Hematopoietic multipotent progenitor cell treated with erythropoietin and hydrocortisone succinate and interleukin-3 and kit ligand, for 8 days (in vitro differentiated cells): ENCODE measurements at regions not wholly inside any gene's neighbourhood (a gene's known extent, or its start where the extent isn't known, plus 50 kb on each side); places are given as distances from the start of the nearest gene placed in this dataset.

Source experiments
- DNase-seq: peaks from one replicate; pipeline ENCODE4 v3.0.0-alpha.2; 2015

DNA sequence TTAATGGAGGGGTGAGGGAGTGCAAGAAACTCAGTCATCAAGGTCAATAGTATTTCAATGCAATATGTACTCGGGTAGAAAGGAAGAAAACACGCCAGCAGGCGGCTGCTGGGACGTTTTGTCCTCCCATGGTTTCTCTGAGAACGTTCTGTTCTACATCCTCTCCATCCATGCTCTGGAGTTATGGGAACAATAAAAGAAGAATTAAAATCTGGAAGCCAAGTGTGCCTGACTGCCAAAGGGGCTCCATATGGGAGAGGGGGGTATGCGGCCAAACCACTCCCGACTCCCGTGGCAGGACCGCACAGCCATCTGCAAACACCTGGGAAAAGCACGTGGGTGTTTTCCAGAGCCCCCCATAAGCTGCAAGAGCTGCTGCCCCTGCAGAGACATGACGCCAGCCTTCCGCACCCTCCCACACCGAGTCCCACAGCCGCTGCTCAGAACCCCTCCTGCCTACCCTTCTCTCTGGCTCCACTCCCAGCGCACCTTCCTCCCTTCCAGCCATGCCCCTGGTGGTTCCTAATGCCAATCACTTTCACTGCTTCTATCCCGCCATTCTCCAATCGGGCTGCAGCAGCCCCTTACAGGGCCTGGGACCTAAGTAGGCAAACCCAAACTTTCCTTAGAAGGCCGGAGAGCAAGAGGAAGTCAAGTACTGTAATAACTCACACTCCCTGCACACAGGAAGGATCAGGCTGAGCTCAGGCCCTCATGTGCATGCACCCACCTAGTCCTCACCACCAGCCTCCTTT is 241.6 kb downstream of the SYK start:
- no peak for DNase-seq

DNA sequence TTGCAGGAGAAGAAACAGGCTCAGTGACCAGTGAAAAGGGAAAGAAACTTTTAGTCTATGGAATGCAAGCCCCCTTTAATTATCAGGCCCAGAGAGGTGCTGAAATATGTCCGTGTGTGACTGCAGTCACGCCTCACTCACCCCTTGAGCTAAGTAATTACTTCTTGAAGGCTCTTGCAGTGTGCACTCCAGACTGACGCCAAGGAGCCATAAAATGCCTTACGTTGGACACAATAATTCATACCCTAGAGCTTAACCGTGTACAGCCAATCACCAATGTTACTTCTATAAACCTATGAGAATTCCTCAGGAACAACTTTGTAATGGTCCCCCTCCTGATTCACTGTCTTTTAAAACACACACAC is 242.2 kb downstream of the SYK start:
- no peak for DNase-seq

DNA sequence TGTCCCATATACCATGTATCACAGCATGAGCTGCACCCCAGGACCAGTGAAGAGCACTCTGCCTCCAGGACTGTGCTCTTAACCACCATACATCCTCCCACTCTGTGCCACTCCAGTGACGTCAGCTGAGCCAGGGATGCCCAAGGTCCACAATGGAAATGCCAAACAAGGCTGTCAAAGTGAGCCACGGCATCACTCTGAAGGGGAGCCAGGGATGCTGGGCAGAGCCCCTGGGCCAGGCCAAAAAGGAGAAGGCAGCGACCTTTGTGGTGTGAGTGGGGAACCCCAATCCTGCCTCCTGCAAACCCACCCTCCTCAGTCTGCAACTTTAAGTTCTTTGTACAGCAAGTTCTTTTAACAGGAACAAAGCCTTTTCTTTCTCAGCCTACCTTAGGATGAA is 242.7 kb downstream of the SYK start:
- DNase-seq, result no peak

- no peak for DNase-seq
Observed at GRCh38 chr9:91045041-91045440, 243.4 kb downstream of the SYK start.

DNA sequence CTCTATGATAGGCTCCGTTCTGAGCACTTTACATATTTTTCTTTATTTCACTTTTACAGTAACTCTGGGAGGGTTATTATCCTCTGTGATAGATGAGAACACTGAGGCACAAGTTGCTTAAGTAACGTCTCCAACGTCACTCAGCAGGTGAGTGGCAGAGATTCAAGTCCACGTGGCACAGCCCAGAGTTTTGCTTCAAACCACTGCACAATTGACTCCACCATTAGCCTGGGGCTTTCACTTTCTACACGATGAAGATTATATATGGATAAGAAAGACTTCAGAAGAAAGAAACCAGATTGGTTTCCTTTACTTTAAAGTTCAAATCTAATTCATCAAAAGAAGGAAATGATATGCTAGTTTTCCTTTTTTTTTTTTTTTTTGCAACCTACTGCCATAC is 245.9 kb downstream of the SYK start:
- no peak for DNase-seq

DNA sequence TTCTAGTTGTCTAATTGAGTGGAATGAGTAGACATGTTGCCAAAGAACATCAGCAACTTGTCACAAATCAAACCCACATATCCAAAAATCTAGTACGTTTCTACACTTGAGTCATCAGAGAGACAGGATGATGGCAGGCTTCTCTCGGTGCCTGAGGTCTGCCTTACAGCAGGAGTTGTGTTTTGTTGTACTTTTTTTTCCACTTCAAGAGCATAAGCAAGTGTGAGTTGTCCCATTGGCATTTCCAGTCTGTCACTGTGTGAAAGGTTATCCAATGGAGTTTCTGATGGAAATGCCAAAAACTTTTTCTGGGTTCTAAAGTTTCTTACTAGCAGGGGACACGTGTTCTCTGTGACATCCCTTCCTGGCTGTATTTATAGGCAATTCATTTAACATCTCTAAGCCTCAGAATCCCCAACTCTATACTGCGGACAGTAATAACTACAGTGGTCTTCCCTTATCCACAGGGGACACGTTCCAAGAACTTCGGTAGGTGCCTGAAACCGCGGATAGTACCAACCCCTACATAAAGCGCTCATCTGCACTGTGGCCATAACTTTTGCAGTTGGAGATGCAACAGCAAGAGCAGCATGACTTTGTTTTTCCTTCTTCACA is 246.5 kb downstream of the SYK start:
- no peak for DNase-seq

DNA sequence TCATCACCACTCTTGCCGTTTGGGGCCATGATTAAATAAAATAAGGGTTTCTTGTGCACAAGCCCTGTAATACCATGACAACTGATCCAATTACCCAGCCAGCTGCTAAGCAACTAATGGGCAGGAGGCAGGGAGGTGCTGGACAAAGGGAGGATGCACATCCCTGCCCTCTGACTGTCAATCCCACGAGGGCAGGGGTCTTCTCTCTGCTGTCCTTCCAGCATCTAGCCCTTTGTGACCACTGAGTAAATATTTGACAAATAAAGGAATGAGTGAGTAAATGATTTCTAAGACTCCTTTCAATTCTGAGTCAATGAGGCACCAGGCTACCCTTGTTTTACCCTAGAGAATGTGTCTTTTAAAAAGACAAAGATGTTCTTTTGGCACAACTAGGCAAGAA is 247.1 kb downstream of the SYK start:
- DNase-seq, result no peak

DNA sequence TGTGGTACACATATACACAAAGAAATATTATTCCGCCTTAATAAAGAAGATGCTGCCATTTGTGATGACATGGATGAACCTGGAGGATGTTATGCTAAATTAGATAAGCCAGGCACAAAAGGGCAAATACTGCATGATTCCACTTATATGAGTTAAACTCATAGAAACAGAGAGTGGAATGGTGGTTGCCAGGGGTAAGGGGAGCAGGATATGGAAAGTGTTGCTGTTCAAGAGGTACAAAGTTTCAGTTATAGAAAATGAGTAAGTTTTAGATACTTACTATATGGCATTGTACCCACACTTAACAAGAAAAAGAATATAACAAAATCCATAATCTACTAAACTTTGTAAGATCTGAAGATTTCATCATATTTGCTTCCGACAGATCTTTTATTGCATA is 252.2 kb downstream of the SYK start:
- no peak for DNase-seq

- no peak for DNase-seq
Observed at GRCh38 chr9:91055845-91056244, 254.2 kb downstream of the SYK start.

GRCh38 chr9:91056486-91056885 is 254.9 kb downstream of the SYK start:
- DNase-seq, result no peak

DNA sequence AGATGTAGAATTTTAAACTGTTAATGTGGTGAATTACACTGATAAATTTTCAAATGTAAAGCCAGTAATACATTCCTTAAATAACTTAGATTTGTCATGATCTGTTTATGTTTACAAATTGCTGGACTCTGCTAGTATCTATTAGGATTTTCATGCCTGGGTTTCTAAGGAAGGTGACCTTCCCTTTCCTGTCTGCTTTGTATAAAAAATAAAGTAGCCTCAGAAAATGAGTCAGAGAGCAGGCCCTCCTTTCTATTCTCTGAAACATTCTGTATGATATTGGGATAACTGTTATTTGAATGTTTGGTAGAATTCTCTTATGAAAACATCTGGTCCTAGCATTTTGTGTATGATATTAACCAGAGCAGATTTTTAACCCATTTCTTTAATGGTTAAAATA is 255.3 kb downstream of the SYK start:
- DNase-seq, result no peak

DNA sequence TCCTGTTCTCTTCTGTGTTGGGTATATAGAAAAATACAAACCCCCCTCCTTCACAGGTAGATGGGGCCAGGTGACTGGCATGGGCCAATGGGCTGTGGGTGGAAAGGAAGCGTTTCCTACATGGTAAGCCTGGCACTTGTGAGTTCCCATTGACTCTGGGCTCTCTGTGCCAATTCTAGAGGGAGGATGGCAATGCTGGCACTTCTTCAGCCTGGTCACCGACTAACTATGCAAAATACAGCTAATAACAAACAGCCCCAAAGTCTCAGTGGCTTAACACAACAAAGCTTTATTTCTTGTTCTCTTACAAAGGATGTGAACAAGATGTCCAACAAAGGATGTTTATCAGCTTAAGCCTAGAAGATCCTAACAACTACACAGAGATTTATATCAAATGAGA is 258.1 kb downstream of the SYK start:
- DNase-seq, result no peak

GRCh38 chr9:91060520-91061343 is 259.1 kb downstream of the SYK start:
- no peak for DNase-seq

DNA sequence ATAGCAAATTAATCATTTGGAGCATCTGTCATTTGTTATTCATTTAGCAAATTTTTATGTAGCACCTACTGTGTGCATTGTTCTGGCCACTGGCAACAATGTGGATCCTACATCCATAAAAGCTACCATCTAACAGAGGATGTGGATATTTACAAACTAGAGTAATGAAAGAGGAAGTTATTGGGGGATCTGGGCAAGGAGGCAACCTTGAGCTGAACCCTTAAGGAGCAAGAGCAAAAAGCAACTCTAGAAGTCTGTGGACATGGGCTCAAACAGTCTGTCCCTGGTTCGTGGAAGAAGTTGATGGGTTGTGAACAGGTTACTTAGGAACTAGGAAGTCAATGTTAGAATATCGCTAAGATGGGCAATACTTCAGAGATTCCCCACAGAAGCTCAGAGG is 259.9 kb downstream of the SYK start:
- no peak for DNase-seq

DNA sequence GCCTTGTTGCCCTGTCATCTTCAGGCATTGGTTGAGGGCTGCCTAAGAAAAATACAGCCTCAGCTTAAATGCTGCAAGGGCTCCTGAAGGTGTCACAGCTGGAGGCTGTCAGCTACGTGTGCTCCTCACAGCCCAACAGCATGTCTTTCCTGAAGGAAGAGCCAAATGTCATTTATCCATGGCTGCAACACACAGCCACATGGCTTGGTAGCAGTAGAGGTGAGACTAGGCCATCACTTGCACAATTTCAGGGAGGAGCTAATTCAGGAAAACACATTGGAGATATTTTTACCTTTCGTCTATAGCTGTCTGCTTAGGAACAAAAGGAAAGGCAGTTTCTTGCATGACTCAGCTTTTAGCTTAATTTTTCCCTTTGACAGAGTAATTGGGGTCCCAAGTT is 260.7 kb downstream of the SYK start:
- no peak for DNase-seq

DNA sequence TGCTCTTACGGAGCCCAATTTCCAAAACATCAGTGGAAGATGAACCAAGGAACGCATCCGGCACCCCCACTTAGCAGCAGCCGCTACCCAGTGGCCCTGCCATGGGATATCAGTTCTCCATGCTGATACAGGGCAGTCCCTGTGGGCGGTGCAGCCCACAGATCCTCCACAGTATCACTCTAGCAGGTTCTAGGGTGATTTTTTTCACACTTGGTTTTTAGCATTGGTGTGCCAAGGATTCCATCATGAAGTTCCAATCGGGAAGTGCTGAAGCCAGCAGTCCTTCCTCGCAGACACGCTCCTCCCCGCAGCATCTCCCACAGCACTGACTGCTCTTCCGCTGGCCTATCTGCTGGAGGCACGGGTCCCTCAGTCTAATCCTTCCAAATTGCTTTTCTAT is 261.9 kb downstream of the SYK start:
- DNase-seq, result no peak

- DNase-seq, result no peak
Observed at GRCh38 chr9:91065231-91066041, 263.8 kb downstream of the SYK start.

DNA sequence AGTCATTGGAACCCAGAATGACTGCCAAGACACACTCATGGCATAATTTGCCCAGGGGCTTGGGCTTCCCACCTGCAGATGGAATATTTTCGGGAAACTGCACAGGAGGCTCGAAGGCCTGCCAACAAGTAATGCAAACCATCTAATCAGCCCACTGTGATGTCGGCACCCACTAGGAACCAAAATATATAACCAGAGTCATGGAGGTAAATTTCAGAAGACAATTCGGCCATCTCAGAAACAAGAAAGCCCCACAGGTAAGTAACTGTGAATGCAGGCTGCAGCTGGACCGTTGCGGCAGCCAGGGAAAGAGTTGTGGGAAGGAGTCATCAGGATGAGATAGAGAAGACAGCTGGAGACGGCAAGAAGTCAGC is 264.4 kb downstream of the SYK start:
- DNase-seq, result no peak

DNA sequence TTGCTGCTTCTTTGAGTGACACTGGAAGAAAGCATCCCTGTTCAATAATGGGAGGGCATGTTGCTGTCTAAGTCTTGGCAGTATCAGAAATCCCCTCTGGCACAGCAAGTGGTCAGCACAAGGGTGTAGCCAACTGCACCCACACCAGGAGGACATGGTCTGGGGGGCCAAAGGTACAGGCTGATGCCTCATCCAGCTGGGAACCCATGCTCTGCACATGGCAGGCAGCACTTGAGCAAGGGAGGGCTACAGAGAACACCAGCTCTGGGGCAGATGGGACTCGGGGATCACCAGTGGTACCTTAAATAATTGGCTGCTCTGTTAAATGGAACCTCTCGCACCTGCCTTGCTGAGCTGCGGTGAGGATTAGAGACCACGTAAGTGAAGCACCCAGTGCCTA is 265.2 kb downstream of the SYK start:
- no peak for DNase-seq

- DNase-seq, result no peak
Observed at GRCh38 chr9:91067306-91067860, 265.8 kb downstream of the SYK start.

GRCh38 chr9:91071184-91071990 is 269.8 kb downstream of the SYK start:
- DNase-seq, result no peak
